ENCODE measurements at regions not wholly inside any gene's neighbourhood (a gene's known extent, or its start where the extent isn't known, plus 50 kb on each side); places are given as distances from the start of the nearest gene placed in this dataset.
"Not testable (repeated sequence)": the region's sequence is repeated elsewhere in the genome, so short reads cannot be mapped to it uniquely, and the experiment has no call there.

GRCh38 chr5:5854087-5854486 lies 431.6 kb downstream of the ICE1 start:
- intact Hi-C loops (cut with DNase I): no loop called here
- no peak for TF ChIP-seq POLR2A (IDR thresholded peaks at IDR 0.05)
- TF ChIP-seq CTCF (IDR thresholded peaks at IDR 0.05): no peak
- H3K27ac ChIP-seq: no peak overlapping the region
- H3K4me3 ChIP-seq: no peak overlapping the region
- no peaks in the 10 kb centered on the region for H3K4me1 ChIP-seq
- no peaks in the 10 kb centered on the region for H3K36me3 ChIP-seq
- DNase-seq (no peak), ATAC-seq (no peak)
- H3K9me3 ChIP-seq: no peaks in the 10 kb centered on the region
- H3K27me3 ChIP-seq: no peaks in the 10 kb centered on the region
- 82 to 91% (median 87%) methylated on average over 2 of the region's 2 CpGs for WGBS, 4 donors

- no peaks in the 10 kb centered on the region for H3K27me3 ChIP-seq
- no peak overlapping the region for H3K4me3 ChIP-seq
- no peaks in the 10 kb centered on the region for H3K36me3 ChIP-seq
- WGBS, 4 donors: 85 to 89% (median 86%) methylated on average over 12 of the region's 12 CpGs
- ATAC-seq: no peak
- no peak for DNase-seq
- H3K4me1 ChIP-seq: no peaks in the 10 kb centered on the region
- no peak for TF ChIP-seq CTCF (IDR thresholded peaks at IDR 0.05)
- TF ChIP-seq POLR2A (IDR thresholded peaks at IDR 0.05): no peak
- intact Hi-C loops (cut with DNase I): no loop called here
- H3K9me3 ChIP-seq: no peaks in the 10 kb centered on the region
- H3K27ac ChIP-seq: no peak overlapping the region
Observed at GRCh38 chr5:5838493-5838892, 416.0 kb downstream of the ICE1 start.

- H3K9me3 ChIP-seq: not testable (repeated sequence)
Observed at GRCh38 chr5:5831622-5832021, 409.1 kb downstream of the ICE1 start.

GRCh38 chr5:5828619-5829018 lies 406.1 kb downstream of the ICE1 start:
- H3K27me3 ChIP-seq: no peaks in the 10 kb centered on the region
- 81 to 89% (median 83%) methylated on average over 5 of the region's 5 CpGs for WGBS, 4 donors
- no peaks in the 10 kb centered on the region for H3K9me3 ChIP-seq
- no peak for DNase-seq
- H3K36me3 ChIP-seq: no peaks in the 10 kb centered on the region
- H3K4me3 ChIP-seq: no peak overlapping the region
- peak in 1 of 4 donors; percentile 32 for ATAC-seq
- intact Hi-C loops (cut with DNase I): no loop called here
- H3K27ac ChIP-seq: no peak overlapping the region
- H3K4me1 ChIP-seq: peaks cover 0 to 6% (median 0%) of the 10 kb centered on the region in 12 donors
- TF ChIP-seq CTCF (IDR thresholded peaks at IDR 0.05) (no peak), POLR2A (IDR thresholded peaks at IDR 0.05) (no peak)

More at GRCh38 chr5:5831622-5832021, 409.1 kb downstream of the ICE1 start:
- H3K27ac ChIP-seq; H3K4me3 ChIP-seq; H3K27me3 ChIP-seq; intact Hi-C loops (cut with DNase I); DNase-seq; H3K4me1 ChIP-seq; H3K36me3 ChIP-seq; ATAC-seq: not testable (repeated sequence)
- 79 to 85% (median 85%) methylated on average over 6 of the region's 6 CpGs for WGBS, 4 donors

GRCh38 chr5:5826911-5827310 lies 404.4 kb downstream of the ICE1 start:
- Histone ChIP-seq H3K4me1 (peaks cover 0 to 6% (median 0%) of the 10 kb centered on the region in 12 donors), H3K27me3 (no peaks in the 10 kb centered on the region), H3K27ac (no peak overlapping the region), H3K36me3 (no peaks in the 10 kb centered on the region), H3K9me3 (no peaks in the 10 kb centered on the region), H3K4me3 (no peak overlapping the region)
- intact Hi-C loops (cut with DNase I): no loop called here
- ATAC-seq (no peak), DNase-seq (no peak)
- no peak for TF ChIP-seq CTCF (IDR thresholded peaks at IDR 0.05)
- no peak for TF ChIP-seq POLR2A (IDR thresholded peaks at IDR 0.05)
- 60 to 78% (median 75%) methylated on average over 6 of the region's 6 CpGs for WGBS, 4 donors

All from heart left ventricle (tissue), 16 donors.